GM23338 (cell line): ENCODE measurements at regions not wholly inside any gene's neighbourhood (a gene's known extent, or its start where the extent isn't known, plus 50 kb on each side); places are given as distances from the start of the nearest gene placed in this dataset.

Experiments used
- ATAC-seq: fragments of 200-7000 bp; cut with Tn5 transposase; 3 replicates; pipeline ENCODE4 v1.9.1; 2020
- DNase-seq: peaks from one replicate; pipeline ENCODE4 v3.0.0-alpha.2; 2015; ENCODE audit warnings: low spot score
- H2AFZ ChIP-seq: fragments of 200-600 bp; sonication (generic); 2 replicates; pipeline ENCODE4 v1.8.0; 2016; ENCODE audit warnings: antibody characterized with exemption, mild to moderate bottlenecking, moderate library complexity
- H3F3A ChIP-seq: fragments of 200-600 bp; sonication (generic); replicated peaks from 2 replicates; pipeline ENCODE4 v1.8.0; 2017; ENCODE audit warnings: antibody characterized with exemption, mixed run types, low read depth
- H3K27ac ChIP-seq: fragments of 200-600 bp; sonication (generic); 2 replicates; pipeline ENCODE4 v1.6.1; 2016; ENCODE audit warnings: low read depth
- H3K27me3 ChIP-seq: fragments of 200-600 bp; sonication (generic); 2 replicates; pipeline ENCODE4 v1.8.0; 2016; ENCODE audit warnings: mild to moderate bottlenecking, mixed run types, moderate library complexity; ENCODE audit not compliant: insufficient read depth
- H3K36me3 ChIP-seq: fragments of 200-600 bp; sonication (generic); 2 replicates; pipeline ENCODE4 v1.8.0; 2016; ENCODE audit warnings: mild to moderate bottlenecking; ENCODE audit not compliant: insufficient read depth
- H3K4me1 ChIP-seq: fragments of 200-600 bp; sonication (generic); 2 replicates; pipeline ENCODE4 v1.8.0; 2016; ENCODE audit warnings: mild to moderate bottlenecking, moderate library complexity; ENCODE audit not compliant: insufficient read depth
- H3K4me2 ChIP-seq: fragments of 200-600 bp; sonication (generic); 2 replicates; pipeline ENCODE4 v1.7.1; 2017; ENCODE audit warnings: mixed run types
- H3K4me3 ChIP-seq: fragments of 200-600 bp; sonication (generic); 2 replicates; pipeline ENCODE4 v1.6.1; 2016; ENCODE audit warnings: mixed run types
- H3K79me2 ChIP-seq: fragments of 200-600 bp; sonication (generic); replicated peaks from 2 replicates; pipeline ENCODE4 v1.8.0; 2017; ENCODE audit warnings: mild to moderate bottlenecking; ENCODE audit not compliant: insufficient read depth
- H3K9me2 ChIP-seq: fragments of 200-600 bp; sonication (generic); 2 replicates; pipeline ENCODE4 v1.8.0; 2017; ENCODE audit not compliant: insufficient read depth
- H4K20me1 ChIP-seq: fragments of 200-600 bp; sonication (generic); replicated peaks from 2 replicates; pipeline ENCODE4 v1.8.0; 2017; ENCODE audit warnings: mild to moderate bottlenecking; ENCODE audit not compliant: insufficient read depth
- H3K27ac Mint-ChIP-seq: 2 replicates; pipeline ENCODE4 v1.8.0; 2020; ENCODE audit warnings: inconsistent platforms, mild to moderate bottlenecking, moderate library complexity, mixed read lengths
- H3K27me3 Mint-ChIP-seq: 3 replicates; pipeline ENCODE4 v1.8.0; 2022; ENCODE audit warnings: low read depth, mild to moderate bottlenecking, moderate library complexity, mixed read lengths, inconsistent platforms; ENCODE audit not compliant: insufficient read depth, poor library complexity
- H3K36me3 Mint-ChIP-seq: 3 replicates; pipeline ENCODE4 v1.8.0; 2021; ENCODE audit warnings: low read depth, mild to moderate bottlenecking, inconsistent platforms, moderate library complexity, mixed read lengths
- H3K4me1 Mint-ChIP-seq: 3 replicates; pipeline ENCODE4 v1.8.0; 2020; ENCODE audit warnings: mild to moderate bottlenecking, inconsistent platforms, mixed read lengths
- H3K4me3 Mint-ChIP-seq: 3 replicates; pipeline ENCODE4 v1.8.0; 2021; ENCODE audit warnings: moderate library complexity, mild to moderate bottlenecking, inconsistent platforms, mixed read lengths
- H3K9me3 Mint-ChIP-seq: 3 replicates; pipeline ENCODE4 v1.8.0; 2020; ENCODE audit warnings: moderate library complexity, mild to moderate bottlenecking, inconsistent platforms, mixed read lengths
- CREB1 ChIP-seq: fragments of 250-450 bp; sonication (Bioruptor Pico); IDR thresholded peaks from 2 replicates; pipeline ENCODE4 v1.5.0; 2020; ENCODE audit warnings: low read depth, mild to moderate bottlenecking, moderate library complexity
- EZH2 ChIP-seq: fragments of 200-600 bp; sonication (generic); IDR thresholded peaks from one replicate; pipeline ENCODE4 v1.8.0; 2017; ENCODE audit warnings: antibody characterized with exemption, mild to moderate bottlenecking, low read depth; ENCODE audit not compliant: unreplicated experiment
- EZH2phosphoT487 ChIP-seq: fragments of 200-600 bp; sonication (generic); IDR thresholded peaks from one replicate; pipeline ENCODE4 v1.8.1; 2018; ENCODE audit warnings: antibody characterized with exemption; ENCODE audit not compliant: unreplicated experiment
- JUNB ChIP-seq: IDR thresholded peaks from one replicate; pipeline ENCODE4 v1.6.1; 2016; ENCODE audit warnings: antibody characterized with exemption; ENCODE audit not compliant: unreplicated experiment
- NANOG ChIP-seq: IDR thresholded peaks from 2 replicates; pipeline ENCODE4 v1.6.1; 2016; ENCODE audit warnings: antibody characterized with exemption, borderline replicate concordance
- POLR2AphosphoS5 ChIP-seq: IDR thresholded peaks from 2 replicates; pipeline ENCODE4 v1.6.1; 2016; ENCODE audit warnings: antibody characterized with exemption, low read depth
- STAT1 ChIP-seq: IDR thresholded peaks from one replicate; pipeline ENCODE4 v1.6.1; 2016; ENCODE audit warnings: antibody characterized with exemption; ENCODE audit not compliant: unreplicated experiment
- ZNF114 ChIP-seq: fragments of 250-450 bp; sonication (Bioruptor Pico); IDR thresholded peaks from 2 replicates; pipeline ENCODE4 v1.5.0; 2020; ENCODE audit warnings: mild to moderate bottlenecking, moderate library complexity
- ZNF331 ChIP-seq: fragments of 250-450 bp; sonication (Bioruptor Pico); IDR thresholded peaks from 2 replicates; pipeline ENCODE4 v1.5.0; 2020; ENCODE audit warnings: low read depth, mild to moderate bottlenecking, moderate library complexity
- TF ChIP-seq, protein P1 (sequence below): IDR thresholded peaks from 2 replicates; pipeline ENCODE4 v1.6.1; 2016; ENCODE audit warnings: antibody characterized with exemption
- TF ChIP-seq, protein P2 (sequence below): IDR thresholded peaks from one replicate; pipeline ENCODE4 v1.6.1; 2018; ENCODE audit warnings: antibody characterized with exemption; ENCODE audit not compliant: unreplicated experiment
- TF ChIP-seq, protein P3 (sequence below), 2 experiments: fragments of 200-600 bp in 1 of 2; sonication (generic) in 1 of 2; conservative IDR thresholded peaks; 2 replicates each; pipeline versions ENCODE4 v1.5.1 to v1.6.1; 2016 to 2017; ENCODE audit warnings: antibody characterized with exemption in 2 of 2, low read depth in 2 of 2, mild to moderate bottlenecking in 2 of 2, moderate library complexity in 1 of 2

DNA sequence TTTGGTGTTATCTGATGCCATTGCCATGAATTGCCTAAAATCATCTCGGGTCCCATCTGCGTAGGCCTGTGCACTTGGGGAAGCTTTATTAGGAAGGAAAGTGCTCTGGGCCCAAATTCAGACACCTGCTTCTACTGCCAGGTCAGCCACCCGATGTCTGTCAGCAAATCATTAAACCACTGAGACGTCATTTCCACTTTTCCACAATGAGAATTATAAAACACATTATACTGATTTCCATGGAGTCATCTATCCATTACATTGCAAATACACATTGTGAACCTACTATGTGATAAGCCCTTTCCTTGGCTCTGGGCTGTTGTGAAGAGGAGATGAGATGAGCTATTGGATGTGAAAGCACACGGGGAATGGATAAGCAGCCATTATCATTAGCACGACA is 1022.9 kb downstream of the BCL11B start:
- ATAC-seq, result no peak
- Histone ChIP-seq H4K20me1 (no peaks in the 10 kb centered on the region), H2AFZ (no peak overlapping the region), H3F3A (no peaks in the 10 kb centered on the region), H3K27me3 (no peaks in the 10 kb centered on the region), H3K4me3 (no peak overlapping the region), H3K79me2 (no peaks in the 10 kb centered on the region), H3K4me2 (no peak overlapping the region), H3K4me1 (0 out of 2 replicates have a peak, but pooled peaks cover 3% of the 10 kb centered on the region), H3K36me3 (no peaks in the 10 kb centered on the region), H3K27ac (no peak overlapping the region), H3K9me2 (no peaks in the 10 kb centered on the region)
- peaks cover 4% of the 10 kb centered on the region; the same call in 2 of the 3 replicates for H3K4me1 Mint-ChIP-seq
- H3K9me3 Mint-ChIP-seq, result no peaks in the 10 kb centered on the region
- no peak for DNase-seq
- no peak overlapping the region for H3K4me3 Mint-ChIP-seq
- H3K27ac Mint-ChIP-seq, result no peak overlapping the region
- no peaks in the 10 kb centered on the region for H3K36me3 Mint-ChIP-seq
- TF ChIP-seq ZNF114 (CRISPR knock-in tag) (no peak), CREB1 (CRISPR knock-in tag) (no peak), JUNB (no peak), ZNF331 (CRISPR knock-in tag) (no peak), NANOG (no peak), EZH2 (no peak), STAT1 (no peak), POLR2AphosphoS5 (no peak), EZH2phosphoT487 (no peak)
- TF ChIP-seq, protein P1, sequence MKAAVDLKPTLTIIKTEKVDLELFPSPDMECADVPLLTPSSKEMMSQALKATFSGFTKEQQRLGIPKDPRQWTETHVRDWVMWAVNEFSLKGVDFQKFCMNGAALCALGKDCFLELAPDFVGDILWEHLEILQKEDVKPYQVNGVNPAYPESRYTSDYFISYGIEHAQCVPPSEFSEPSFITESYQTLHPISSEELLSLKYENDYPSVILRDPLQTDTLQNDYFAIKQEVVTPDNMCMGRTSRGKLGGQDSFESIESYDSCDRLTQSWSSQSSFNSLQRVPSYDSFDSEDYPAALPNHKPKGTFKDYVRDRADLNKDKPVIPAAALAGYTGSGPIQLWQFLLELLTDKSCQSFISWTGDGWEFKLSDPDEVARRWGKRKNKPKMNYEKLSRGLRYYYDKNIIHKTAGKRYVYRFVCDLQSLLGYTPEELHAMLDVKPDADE, result no peak
- TF ChIP-seq, protein P2, sequence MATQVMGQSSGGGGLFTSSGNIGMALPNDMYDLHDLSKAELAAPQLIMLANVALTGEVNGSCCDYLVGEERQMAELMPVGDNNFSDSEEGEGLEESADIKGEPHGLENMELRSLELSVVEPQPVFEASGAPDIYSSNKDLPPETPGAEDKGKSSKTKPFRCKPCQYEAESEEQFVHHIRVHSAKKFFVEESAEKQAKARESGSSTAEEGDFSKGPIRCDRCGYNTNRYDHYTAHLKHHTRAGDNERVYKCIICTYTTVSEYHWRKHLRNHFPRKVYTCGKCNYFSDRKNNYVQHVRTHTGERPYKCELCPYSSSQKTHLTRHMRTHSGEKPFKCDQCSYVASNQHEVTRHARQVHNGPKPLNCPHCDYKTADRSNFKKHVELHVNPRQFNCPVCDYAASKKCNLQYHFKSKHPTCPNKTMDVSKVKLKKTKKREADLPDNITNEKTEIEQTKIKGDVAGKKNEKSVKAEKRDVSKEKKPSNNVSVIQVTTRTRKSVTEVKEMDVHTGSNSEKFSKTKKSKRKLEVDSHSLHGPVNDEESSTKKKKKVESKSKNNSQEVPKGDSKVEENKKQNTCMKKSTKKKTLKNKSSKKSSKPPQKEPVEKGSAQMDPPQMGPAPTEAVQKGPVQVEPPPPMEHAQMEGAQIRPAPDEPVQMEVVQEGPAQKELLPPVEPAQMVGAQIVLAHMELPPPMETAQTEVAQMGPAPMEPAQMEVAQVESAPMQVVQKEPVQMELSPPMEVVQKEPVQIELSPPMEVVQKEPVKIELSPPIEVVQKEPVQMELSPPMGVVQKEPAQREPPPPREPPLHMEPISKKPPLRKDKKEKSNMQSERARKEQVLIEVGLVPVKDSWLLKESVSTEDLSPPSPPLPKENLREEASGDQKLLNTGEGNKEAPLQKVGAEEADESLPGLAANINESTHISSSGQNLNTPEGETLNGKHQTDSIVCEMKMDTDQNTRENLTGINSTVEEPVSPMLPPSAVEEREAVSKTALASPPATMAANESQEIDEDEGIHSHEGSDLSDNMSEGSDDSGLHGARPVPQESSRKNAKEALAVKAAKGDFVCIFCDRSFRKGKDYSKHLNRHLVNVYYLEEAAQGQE, result no peak
- TF ChIP-seq, protein P3, sequence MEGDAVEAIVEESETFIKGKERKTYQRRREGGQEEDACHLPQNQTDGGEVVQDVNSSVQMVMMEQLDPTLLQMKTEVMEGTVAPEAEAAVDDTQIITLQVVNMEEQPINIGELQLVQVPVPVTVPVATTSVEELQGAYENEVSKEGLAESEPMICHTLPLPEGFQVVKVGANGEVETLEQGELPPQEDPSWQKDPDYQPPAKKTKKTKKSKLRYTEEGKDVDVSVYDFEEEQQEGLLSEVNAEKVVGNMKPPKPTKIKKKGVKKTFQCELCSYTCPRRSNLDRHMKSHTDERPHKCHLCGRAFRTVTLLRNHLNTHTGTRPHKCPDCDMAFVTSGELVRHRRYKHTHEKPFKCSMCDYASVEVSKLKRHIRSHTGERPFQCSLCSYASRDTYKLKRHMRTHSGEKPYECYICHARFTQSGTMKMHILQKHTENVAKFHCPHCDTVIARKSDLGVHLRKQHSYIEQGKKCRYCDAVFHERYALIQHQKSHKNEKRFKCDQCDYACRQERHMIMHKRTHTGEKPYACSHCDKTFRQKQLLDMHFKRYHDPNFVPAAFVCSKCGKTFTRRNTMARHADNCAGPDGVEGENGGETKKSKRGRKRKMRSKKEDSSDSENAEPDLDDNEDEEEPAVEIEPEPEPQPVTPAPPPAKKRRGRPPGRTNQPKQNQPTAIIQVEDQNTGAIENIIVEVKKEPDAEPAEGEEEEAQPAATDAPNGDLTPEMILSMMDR (conservative IDR thresholded peaks at IDR 0.05; ENCODE audit: low read depth in 2 of 2), result no peak
- peaks cover 3% of the 10 kb centered on the region for H3K27me3 Mint-ChIP-seq
